LNCaP clone FGC (cell line): ENCODE measurements at regions not wholly inside any gene's neighbourhood (a gene's known extent, or its start where the extent isn't known, plus 50 kb on each side); places are given as distances from the start of the nearest gene placed in this dataset.

Source experiments
- DNase-seq: peaks from one replicate; pipeline ENCODE4 v3.0.0-alpha.2; 2011; ENCODE audit warnings: low read depth
- H3K4me3 ChIP-seq: 2 replicates; pipeline ENCODE4 v1.5.1; 2011; ENCODE audit warnings: mild to moderate bottlenecking, low read depth, low read length, control low read depth
- CTCF ChIP-seq: IDR thresholded peaks from 2 replicates; pipeline ENCODE4 v1.5.1; 2012; ENCODE audit warnings: mild to moderate bottlenecking; ENCODE audit not compliant: control insufficient read depth, insufficient read depth; ENCODE audit errors: extremely low read depth

GRCh38 chr2:20515290-20516220 is 68.7 kb downstream of the RHOB start:
- no peak for DNase-seq
- H3K4me3 ChIP-seq, result no peak overlapping the region
- no peak for TF ChIP-seq CTCF

GRCh38 chr2:20516291-20516645 is 69.4 kb downstream of the RHOB start:
- no peak for TF ChIP-seq CTCF
- no peak for DNase-seq
- H3K4me3 ChIP-seq, result no peak overlapping the region

GRCh38 chr2:20516646-20517341 is 69.9 kb downstream of the RHOB start:
- no peak overlapping the region for H3K4me3 ChIP-seq
- TF ChIP-seq CTCF, result no peak
- DNase-seq, result no peak

- DNase-seq, result no peak
- TF ChIP-seq CTCF, result no peak
- no peak overlapping the region for H3K4me3 ChIP-seq
Measured at GRCh38 chr2:20519309-20519708, 72.4 kb downstream of the RHOB start.

GRCh38 chr2:20520128-20520527 is 73.3 kb downstream of the RHOB start:
- no peak for DNase-seq
- H3K4me3 ChIP-seq, result no peak overlapping the region
- TF ChIP-seq CTCF, result no peak

GRCh38 chr2:20521193-20521592 is 74.3 kb downstream of the RHOB start:
- TF ChIP-seq CTCF, result no peak
- DNase-seq, result no peak
- no peak overlapping the region for H3K4me3 ChIP-seq
